ENCODE measurements at regions not wholly inside any gene's neighbourhood (a gene's known extent, or its start where the extent isn't known, plus 50 kb on each side); places are given as distances from the start of the nearest gene placed in this dataset.

DNA sequence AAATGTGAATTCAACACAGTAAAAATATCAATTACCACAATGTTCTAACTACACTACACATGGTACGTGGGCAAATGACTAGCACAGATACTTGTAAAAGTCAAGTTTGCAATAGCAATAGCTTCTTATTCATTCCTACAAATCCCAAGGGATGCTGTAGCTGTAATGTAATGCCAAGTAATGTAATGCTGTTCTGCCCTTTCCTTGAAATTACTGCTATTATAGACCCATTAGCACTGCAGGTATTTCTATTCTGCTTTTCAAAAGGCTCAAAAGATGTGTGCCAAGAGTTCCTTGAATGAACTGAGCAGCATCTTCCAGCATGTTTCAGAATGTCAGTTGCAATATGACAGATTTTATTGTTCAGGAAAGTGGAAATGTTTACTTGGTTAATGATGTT is 129.9 kb upstream of the BANK1 start:
- no peak overlapping the region for H3K4me3 ChIP-seq (ENCODE audit: control insufficient read depth in 2 of 3, extremely low read depth in 1 of 3, insufficient read depth in 2 of 3, low read depth in 1 of 3, low read length in 3 of 3)
- no peak for FAIRE-seq
- dilution Hi-C loops (cut with MboI; ENCODE audit: extremely low pct_ligation_motif_present, low sequenced_read_pairs): no loop called here
- H3K36me3 ChIP-seq (ENCODE audit: control insufficient read depth in 2 of 2, extremely low read depth in 1 of 2, insufficient read depth in 2 of 2, low read length in 2 of 2): no peaks in the 10 kb centered on the region
- no peak for TF ChIP-seq EZH2 (IDR thresholded peaks at IDR 0.05; ENCODE audit: low read length)
- TF ChIP-seq, protein P1, sequence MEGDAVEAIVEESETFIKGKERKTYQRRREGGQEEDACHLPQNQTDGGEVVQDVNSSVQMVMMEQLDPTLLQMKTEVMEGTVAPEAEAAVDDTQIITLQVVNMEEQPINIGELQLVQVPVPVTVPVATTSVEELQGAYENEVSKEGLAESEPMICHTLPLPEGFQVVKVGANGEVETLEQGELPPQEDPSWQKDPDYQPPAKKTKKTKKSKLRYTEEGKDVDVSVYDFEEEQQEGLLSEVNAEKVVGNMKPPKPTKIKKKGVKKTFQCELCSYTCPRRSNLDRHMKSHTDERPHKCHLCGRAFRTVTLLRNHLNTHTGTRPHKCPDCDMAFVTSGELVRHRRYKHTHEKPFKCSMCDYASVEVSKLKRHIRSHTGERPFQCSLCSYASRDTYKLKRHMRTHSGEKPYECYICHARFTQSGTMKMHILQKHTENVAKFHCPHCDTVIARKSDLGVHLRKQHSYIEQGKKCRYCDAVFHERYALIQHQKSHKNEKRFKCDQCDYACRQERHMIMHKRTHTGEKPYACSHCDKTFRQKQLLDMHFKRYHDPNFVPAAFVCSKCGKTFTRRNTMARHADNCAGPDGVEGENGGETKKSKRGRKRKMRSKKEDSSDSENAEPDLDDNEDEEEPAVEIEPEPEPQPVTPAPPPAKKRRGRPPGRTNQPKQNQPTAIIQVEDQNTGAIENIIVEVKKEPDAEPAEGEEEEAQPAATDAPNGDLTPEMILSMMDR (optimal IDR thresholded peaks at IDR 0.05 in 1 of 3, IDR thresholded peaks at IDR 0.05 in 1 of 3, conservative IDR thresholded peaks at IDR 0.05 in 1 of 3; ENCODE audit: extremely low read depth in 1 of 3, insufficient read depth in 2 of 3, low read length in 3 of 3): no peak
- H3K27me3 ChIP-seq (ENCODE audit: control insufficient read depth, extremely low read depth, insufficient read depth, low read length): no peaks in the 10 kb centered on the region
- H3K4me2 ChIP-seq (ENCODE audit: control insufficient read depth, extremely low read depth, insufficient read depth, low read depth, low read length): no peak overlapping the region
- no peaks in the 10 kb centered on the region for H3K79me2 ChIP-seq (ENCODE audit: control insufficient read depth, insufficient read depth, low read length)
- H3K9me1 ChIP-seq (ENCODE audit: control insufficient read depth, extremely low read depth, insufficient read depth, low read length): no peaks in the 10 kb centered on the region
- no peak overlapping the region for H3K27ac ChIP-seq (ENCODE audit: control insufficient read depth, insufficient read depth, low read length)
- no peak overlapping the region for H2AFZ ChIP-seq (ENCODE audit: control insufficient read depth, low read length)
- H3K4me1 ChIP-seq (ENCODE audit: control insufficient read depth, extremely low read depth, insufficient read depth, low read length): no peaks in the 10 kb centered on the region
- no peak for DNase-seq (ENCODE audit: low read depth, low spot score)
- H3K9ac ChIP-seq (ENCODE audit: control insufficient read depth, extremely low read depth, insufficient read depth, low read length): no peak overlapping the region
- H4K20me1 ChIP-seq (ENCODE audit: control insufficient read depth, extremely low read depth, insufficient read depth, low read length): no peaks in the 10 kb centered on the region
- no peaks in the 10 kb centered on the region for H3K9me3 ChIP-seq (ENCODE audit: control insufficient read depth, low read depth, low read length)

DNA sequence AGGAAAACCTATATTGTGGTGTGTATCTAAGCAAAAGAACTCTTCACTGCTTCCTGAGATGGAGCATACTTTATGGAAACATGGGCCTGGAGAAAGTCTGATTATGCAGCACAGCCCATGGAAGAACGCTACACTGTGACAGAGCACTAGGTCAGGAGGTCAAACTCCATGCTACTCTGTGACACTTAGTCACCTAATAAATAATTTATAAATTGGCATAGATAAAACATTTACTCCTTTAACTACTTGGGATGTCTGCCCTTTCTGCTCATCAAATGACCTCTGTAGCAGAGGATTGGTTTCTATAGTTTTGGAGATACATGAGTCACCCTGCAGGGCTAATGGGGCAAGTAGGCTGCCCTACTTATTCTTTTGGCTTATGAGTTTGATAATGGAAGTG is 134.7 kb upstream of the BANK1 start:
- Histone ChIP-seq H3K9me1 (ENCODE audit: control insufficient read depth, extremely low read depth, insufficient read depth, low read length) (no peaks in the 10 kb centered on the region), H3K4me2 (ENCODE audit: control insufficient read depth, extremely low read depth, insufficient read depth, low read depth, low read length) (no peak overlapping the region), H3K4me1 (ENCODE audit: control insufficient read depth, extremely low read depth, insufficient read depth, low read length) (no peaks in the 10 kb centered on the region), H3K36me3 (ENCODE audit: control insufficient read depth in 2 of 2, extremely low read depth in 1 of 2, insufficient read depth in 2 of 2, low read length in 2 of 2) (no peaks in the 10 kb centered on the region), H3K27me3 (ENCODE audit: control insufficient read depth, extremely low read depth, insufficient read depth, low read length) (no peaks in the 10 kb centered on the region), H2AFZ (ENCODE audit: control insufficient read depth, low read length) (no peak overlapping the region), H3K79me2 (ENCODE audit: control insufficient read depth, insufficient read depth, low read length) (no peaks in the 10 kb centered on the region), H4K20me1 (ENCODE audit: control insufficient read depth, extremely low read depth, insufficient read depth, low read length) (no peaks in the 10 kb centered on the region), H3K9ac (ENCODE audit: control insufficient read depth, extremely low read depth, insufficient read depth, low read length) (no peak overlapping the region), H3K4me3 (ENCODE audit: control insufficient read depth in 2 of 3, extremely low read depth in 1 of 3, insufficient read depth in 2 of 3, low read depth in 1 of 3, low read length in 3 of 3) (no peak overlapping the region), H3K9me3 (ENCODE audit: control insufficient read depth, low read depth, low read length) (no peaks in the 10 kb centered on the region), H3K27ac (ENCODE audit: control insufficient read depth, insufficient read depth, low read length) (no peak overlapping the region)
- dilution Hi-C loops (cut with MboI; ENCODE audit: extremely low pct_ligation_motif_present, low sequenced_read_pairs): no loop called here
- FAIRE-seq: no peak
- DNase-seq (ENCODE audit: low read depth, low spot score): no peak
- TF ChIP-seq EZH2 (IDR thresholded peaks at IDR 0.05; ENCODE audit: low read length): no peak
- TF ChIP-seq, protein P1 (optimal IDR thresholded peaks at IDR 0.05 in 1 of 3, IDR thresholded peaks at IDR 0.05 in 1 of 3, conservative IDR thresholded peaks at IDR 0.05 in 1 of 3; ENCODE audit: extremely low read depth in 1 of 3, insufficient read depth in 2 of 3, low read length in 3 of 3): no peak
